ENCODE measurements at regions not wholly inside any gene's neighbourhood (a gene's known extent, or its start where the extent isn't known, plus 50 kb on each side); places are given as distances from the start of the nearest gene placed in this dataset.

DNA sequence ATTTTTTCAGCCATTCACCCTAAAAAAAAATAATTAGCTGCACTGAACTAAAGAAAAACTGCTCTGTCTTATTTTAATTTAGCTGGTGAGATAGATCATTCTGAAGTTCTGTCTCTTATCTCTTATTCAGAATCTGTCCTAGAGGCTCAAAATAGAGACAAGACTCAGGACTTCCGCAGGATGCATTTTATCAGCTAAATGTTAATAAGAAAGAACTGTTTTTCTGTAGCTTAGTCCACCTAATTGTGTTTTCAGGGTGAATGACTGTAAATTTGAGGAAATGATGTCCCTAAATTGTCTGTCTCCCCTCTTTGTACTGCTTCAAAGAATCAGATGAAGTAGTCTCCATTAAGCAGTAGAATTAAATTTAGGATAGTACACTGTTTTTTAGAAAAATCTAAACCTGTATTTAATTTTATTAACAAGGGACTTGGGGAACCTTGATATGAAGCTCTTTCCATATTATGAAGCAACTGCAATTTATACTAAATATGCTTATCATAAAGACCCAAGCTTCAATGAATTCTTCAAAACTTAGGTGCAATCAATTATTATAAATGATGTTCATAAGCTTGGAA is 671.9 kb downstream of the RWDD3 start:
- H4K8ac ChIP-seq (ENCODE audit: extremely low read depth, insufficient read depth, low read length), result no peak overlapping the region
- no peaks in the 10 kb centered on the region for H3K23me2 ChIP-seq (ENCODE audit: low read depth, low read length)
- CTCF ChIA-PET (ENCODE audit: partially characterized antibody), result no interaction called here
- POLR2A ChIA-PET (ENCODE audit: partially characterized antibody), result interaction anchor here (0.6 kb wide), 1 partner anchor 838 kb away, joined by 3 read pairs; no protein-coding TSS in a partner anchor
- H4K20me1 ChIP-seq (replicated peaks in 1 of 2; ENCODE audit: control insufficient read depth in 1 of 2, insufficient read depth in 2 of 2, low read length in 2 of 2), result no peaks in the 10 kb centered on the region
- peaks cover 0 to 4% of the 10 kb centered on the region in 2 experiments; a peak in 1 of 4 replicates for H3K9me3 ChIP-seq (ENCODE audit: insufficient read depth in 2 of 2, low read depth in 1 of 2, low read length in 1 of 2)
- H3K4me1 ChIP-seq (replicated peaks in 1 of 4; ENCODE audit: control insufficient read depth in 3 of 4, insufficient read depth in 4 of 4, low read length in 3 of 4), result no peaks in the 10 kb centered on the region
- DNase-seq (ENCODE audit: low read depth in 1 of 2, low spot score in 2 of 2), result no peak
- H3K4me2 ChIP-seq (ENCODE audit: insufficient read depth in 1 of 2, low read depth in 2 of 2, low read length in 2 of 2), result no peak overlapping the region
- H3K27me3 ChIP-seq (replicated peaks in 1 of 4; ENCODE audit: control insufficient read depth in 3 of 4, extremely low read depth in 1 of 4, insufficient read depth in 3 of 4, low read length in 3 of 4), result no peaks in the 10 kb centered on the region
- H2AK5ac ChIP-seq (ENCODE audit: low read depth, low read length), result no peak overlapping the region
- H3K56ac ChIP-seq (replicated peaks; ENCODE audit: insufficient read length, low read depth, low read length), result no peak overlapping the region
- no peak overlapping the region for H2BK20ac ChIP-seq (ENCODE audit: low read length)
- no peak overlapping the region for H3K4me3 ChIP-seq (ENCODE audit: extremely low read depth in 1 of 4, insufficient read depth in 2 of 4, low read depth in 3 of 4, low read length in 4 of 4)
- 89% methylated on average over 1 of the region's 1 CpG; no CpG with 5 or more reads in 1 of the 2 experiments for WGBS, 2 experiments (ENCODE audit: extremely low coverage in 1 of 2, insufficient coverage in 1 of 2, insufficient read length in 1 of 2, insufficient replicate concordance in 2 of 2, low coverage in 1 of 2, low lambda C conversion rate in 2 of 2, missing lambda C conversion rate in 1 of 2)
- no peak overlapping the region for H2BK15ac ChIP-seq (ENCODE audit: low read length)
- no peak overlapping the region for H2AFZ ChIP-seq (ENCODE audit: low read length)
- H3K18ac ChIP-seq (ENCODE audit: extremely low read depth, low read length), result no peak overlapping the region
- no peak overlapping the region for H3K23ac ChIP-seq (ENCODE audit: insufficient read length)
- no peak overlapping the region for H3K4ac ChIP-seq (replicated peaks; ENCODE audit: insufficient read length, low read depth, low read length)
- no peak overlapping the region for H3K9ac ChIP-seq (replicated peaks in 1 of 4; ENCODE audit: extremely low read depth in 1 of 4, low read depth in 3 of 4, low read length in 3 of 4)
- H3K79me1 ChIP-seq (ENCODE audit: low read depth, low read length), result no peaks in the 10 kb centered on the region
- no peak overlapping the region for H4K5ac ChIP-seq (ENCODE audit: insufficient read length, low read depth, low read length)
- no peak overlapping the region for H2BK5ac ChIP-seq (ENCODE audit: low read depth, low read length)
- no peaks in the 10 kb centered on the region for H3K36me3 ChIP-seq (ENCODE audit: control insufficient read depth in 2 of 4, insufficient read depth in 4 of 4, low read length in 3 of 4)
- no peaks in the 10 kb centered on the region for H3K79me2 ChIP-seq (ENCODE audit: control insufficient read depth in 1 of 2, insufficient read depth in 2 of 2, low read length in 2 of 2)
- H3K14ac ChIP-seq (ENCODE audit: insufficient read length), result no peak overlapping the region
- H2BK120ac ChIP-seq (replicated peaks; ENCODE audit: low read depth, low read length), result no peak overlapping the region
- no peak overlapping the region for H2BK12ac ChIP-seq (ENCODE audit: low read depth, low read length)
- no peak overlapping the region for H3K27ac ChIP-seq (ENCODE audit: low read depth, low read length)
- no peak overlapping the region for H4K91ac ChIP-seq (replicated peaks; ENCODE audit: insufficient read length, low read length)
- FAIRE-seq, result no peak
- TF ChIP-seq SP4 (IDR thresholded peaks at IDR 0.05; ENCODE audit: low read length) (no peak), CEBPB (IDR thresholded peaks at IDR 0.05; ENCODE audit: low read depth, low read length) (no peak), HDAC6 (IDR thresholded peaks at IDR 0.05; ENCODE audit: low read depth, low read length) (no peak), PHF8 (conservative IDR thresholded peaks at IDR 0.05; ENCODE audit: low read depth, low read length) (no peak), TAF7 (optimal IDR thresholded peaks at IDR 0.05; ENCODE audit: borderline replicate concordance, low read depth, low read length) (no peak), HDAC2 (IDR thresholded peaks at IDR 0.05; ENCODE audit: borderline replicate concordance in 1 of 2, low read depth in 2 of 2, low read length in 2 of 2) (no peak)

Data from H1 (cell line).